ENCODE measurements at regions not wholly inside any gene's neighbourhood (a gene's known extent, or its start where the extent isn't known, plus 50 kb on each side); places are given as distances from the start of the nearest gene placed in this dataset.

- no peaks in the 10 kb centered on the region for H3K36me3 Mint-ChIP-seq (ENCODE audit: insufficient read depth in 1 of 3, low read depth in 3 of 3)
- Histone ChIP-seq H2BK5ac (ENCODE audit: insufficient read length, low read length) (no peak overlapping the region), H2BK20ac (ENCODE audit: low read depth, low read length, poor library complexity, severe bottlenecking) (no peak overlapping the region), H4K91ac (ENCODE audit: insufficient read length, low read depth, low read length) (no peak overlapping the region), H3K4me2 (ENCODE audit: insufficient read depth, insufficient read length, low read length) (no peak overlapping the region), H4K5ac (ENCODE audit: insufficient read length, low read depth, low read length) (no peak overlapping the region), H3K23me2 (ENCODE audit: insufficient read length, low read depth, low read length, poor library complexity, severe bottlenecking) (no peaks in the 10 kb centered on the region), H3K27ac (ENCODE audit: insufficient read length, low read depth, low read length) (no peak overlapping the region), H3K23ac (ENCODE audit: insufficient read length, low read depth, low read length) (no peak overlapping the region), H3K4me1 (ENCODE audit: insufficient read depth, low read length) (no peaks in the 10 kb centered on the region), H3K27me3 (ENCODE audit: insufficient read depth, low read length) (no peaks in the 10 kb centered on the region), H2BK12ac (ENCODE audit: insufficient read length, low read depth, low read length) (no peak overlapping the region), H2AFZ (ENCODE audit: low read length) (no peak overlapping the region), H3K14ac (ENCODE audit: insufficient read depth, low read length) (no peak overlapping the region), H3K9ac (ENCODE audit: extremely low read depth, insufficient read length, low read length) (no peak overlapping the region), H3T11ph (ENCODE audit: low read length) (no peak overlapping the region), H3K18ac (ENCODE audit: insufficient read length, low read depth, low read length) (no peak overlapping the region), H3K4ac (ENCODE audit: low read depth, low read length) (no peak overlapping the region), H2BK15ac (ENCODE audit: low read depth, low read length) (no peak overlapping the region), H2BK120ac (ENCODE audit: low read depth, low read length, poor library complexity, severe bottlenecking) (no peak overlapping the region), H4K8ac (replicated peaks; ENCODE audit: insufficient read length, low read depth, low read length) (no peak overlapping the region), H2AK5ac (ENCODE audit: insufficient read length, low read length) (no peak overlapping the region), H3K79me2 (ENCODE audit: insufficient read depth, low read length) (no peaks in the 10 kb centered on the region), H3K56ac (ENCODE audit: insufficient read length, low read depth, low read length) (no peak overlapping the region), H3K9me3 (ENCODE audit: control insufficient read depth, low read depth, low read length) (no peaks in the 10 kb centered on the region), H3K79me1 (ENCODE audit: insufficient read depth, low read depth, low read length, poor library complexity, severe bottlenecking) (no peaks in the 10 kb centered on the region), H4K20me1 (ENCODE audit: control insufficient read depth, insufficient read depth, insufficient read length) (no peaks in the 10 kb centered on the region)
- no peaks in the 10 kb centered on the region for H3K9me3 Mint-ChIP-seq
- H3K4me1 Mint-ChIP-seq = no peaks in the 10 kb centered on the region
- no peak overlapping the region for H3K27ac Mint-ChIP-seq
- no peak overlapping the region for H3K4me3 Mint-ChIP-seq
- WGBS (ENCODE audit: extremely low coverage, insufficient read length, low lambda C conversion rate) = no CpG with 5 or more reads among the region's 3 CpGs
- DNase-seq = no peak
- H3K27me3 Mint-ChIP-seq (ENCODE audit: low read depth) = no peaks in the 10 kb centered on the region
- TF ChIP-seq CTCF (conservative IDR thresholded peaks at IDR 0.05) = no peak
Measured at GRCh38 chr1:222392556-222392955, 155.3 kb downstream of the HHIPL2 start.
